NOMO-1 treated with DMSO at 0.1 percent for 48 hours (cell line): ENCODE measurements at regions not wholly inside any gene's neighbourhood (a gene's known extent, or its start where the extent isn't known, plus 50 kb on each side); places are given as distances from the start of the nearest gene placed in this dataset.
"Not testable (repeated sequence)": the region's sequence is repeated elsewhere in the genome, so short reads cannot be mapped to it uniquely, and the experiment has no call there.

Source experiments
- DNase-seq: peaks from one replicate; lab custom pipeline; 2025; ENCODE audit not compliant: unreplicated experiment; lab: John Stamatoyannopoulos, UW

GRCh38 chr7:115227473-115228235 lies 305.8 kb downstream of the MDFIC start:
- no peak for DNase-seq

GRCh38 chr7:115226410-115226809 lies 304.5 kb downstream of the MDFIC start:
- no peak for DNase-seq

GRCh38 chr7:115224922-115225321 lies 303.0 kb downstream of the MDFIC start:
- DNase-seq: no peak

GRCh38 chr7:115223959-115224358 lies 302.1 kb downstream of the MDFIC start:
- DNase-seq: no peak

GRCh38 chr7:115221456-115221855 lies 299.6 kb downstream of the MDFIC start:
- no peak for DNase-seq

- DNase-seq: no peak
Observed at GRCh38 chr7:115218076-115218475, 296.2 kb downstream of the MDFIC start.

GRCh38 chr7:115217373-115217772 lies 295.5 kb downstream of the MDFIC start:
- DNase-seq: peak; percentile 7

GRCh38 chr7:115216652-115217051 lies 294.8 kb downstream of the MDFIC start:
- DNase-seq: no peak

GRCh38 chr7:115211171-115211570 lies 289.3 kb downstream of the MDFIC start:
- DNase-seq: no peak

- DNase-seq: no peak
Observed at GRCh38 chr7:115210552-115210951, 288.7 kb downstream of the MDFIC start.

GRCh38 chr7:115208710-115209560 lies 287.0 kb downstream of the MDFIC start:
- no peak for DNase-seq

GRCh38 chr7:115206374-115206773 lies 284.5 kb downstream of the MDFIC start:
- not testable (repeated sequence) for DNase-seq

- no peak for DNase-seq
Observed at GRCh38 chr7:115198143-115198542, 276.2 kb downstream of the MDFIC start.

- DNase-seq: no peak
Observed at GRCh38 chr7:115195208-115195607, 273.3 kb downstream of the MDFIC start.

GRCh38 chr7:115191526-115191925 lies 269.6 kb downstream of the MDFIC start:
- no peak for DNase-seq

- no peak for DNase-seq
Observed at GRCh38 chr7:115183431-115184057, 261.6 kb downstream of the MDFIC start.

- DNase-seq: no peak
Observed at GRCh38 chr7:115178835-115179234, 256.9 kb downstream of the MDFIC start.

- no peak for DNase-seq
Observed at GRCh38 chr7:115177823-115178222, 255.9 kb downstream of the MDFIC start.

GRCh38 chr7:115177103-115177502 lies 255.2 kb downstream of the MDFIC start:
- no peak for DNase-seq

GRCh38 chr7:115172397-115172796 lies 250.5 kb downstream of the MDFIC start:
- not testable (repeated sequence) for DNase-seq

- peak; percentile 2 for DNase-seq
Observed at GRCh38 chr7:115153769-115154477, 232.0 kb downstream of the MDFIC start.
